HEK293 (cell line): ENCODE measurements at regions not wholly inside any gene's neighbourhood (a gene's known extent, or its start where the extent isn't known, plus 50 kb on each side); places are given as distances from the start of the nearest gene placed in this dataset.

Experiments
- CTCF ChIA-PET: fragments of 350-600 bp; formaldehyde crosslinking; extraction: SDS; loops from one replicate; lab custom pipeline; 2021; ENCODE audit warnings: antibody characterized with exemption; lab: Yijun Ruan, JAX
- POLR2A ChIA-PET: fragments of 300-600 bp; formaldehyde crosslinking; extraction: SDS; loops from one replicate; lab custom pipeline; 2020; ENCODE audit warnings: antibody characterized with exemption, inconsistent platforms; lab: Yijun Ruan, JAX
- H3K27ac ChIP-seq: fragments of 200-500 bp; sonication (Bioruptor generic); 2 replicates; pipeline ENCODE4 v1.5.1; 2014; ENCODE audit warnings: low read depth, low read length, control low read depth, inconsistent platforms; ENCODE audit errors: extremely low read depth
- H3K36me3 ChIP-seq, 2 experiments: fragments of 200-500 bp in 1 of 2; sonication (Bioruptor generic) in 1 of 2; 1 replicate in 1 of 2; 2 replicates in 1 of 2; pipeline ENCODE4 v1.5.1; 2014 to 2017; ENCODE audit warnings: inconsistent platforms in 2 of 2, low read length in 2 of 2; ENCODE audit not compliant: control insufficient read depth in 2 of 2, insufficient read depth in 1 of 2
- H3K4me1 ChIP-seq: fragments of 200-500 bp; sonication (Bioruptor generic); 2 replicates; pipeline ENCODE4 v1.5.1; 2014; ENCODE audit warnings: mild to moderate bottlenecking, low read length, inconsistent platforms; ENCODE audit not compliant: control insufficient read depth, insufficient read depth
- H3K4me3 ChIP-seq: 2 replicates; pipeline ENCODE4 v1.5.1; 2011; ENCODE audit warnings: low read depth, mild to moderate bottlenecking, control low read depth, low read length, moderate library complexity
- H3K9me3 ChIP-seq: fragments of 200-500 bp; sonication (Bioruptor generic); 2 replicates; pipeline ENCODE4 v1.5.1; 2014; ENCODE audit warnings: low read depth, low read length, inconsistent platforms; ENCODE audit not compliant: control insufficient read depth, insufficient read depth
- KLF7 ChIP-seq: fragments of 450-650 bp; formaldehyde crosslinking; IDR thresholded peaks from 2 replicates; pipeline ENCODE4 v1.5.1; 2016; ENCODE audit warnings: missing biosample characterization, missing genetic modification characterization, borderline replicate concordance
- SETDB1 ChIP-seq: IDR thresholded peaks from one replicate; pipeline ENCODE4 v1.6.1; 2017; ENCODE audit warnings: mild to moderate bottlenecking, low read length, moderate library complexity, mixed read lengths; ENCODE audit not compliant: insufficient read length
- SP7 ChIP-seq: fragments of 450-650 bp; formaldehyde crosslinking; IDR thresholded peaks from 2 replicates; pipeline ENCODE4 v1.5.1; 2016; ENCODE audit warnings: missing biosample characterization, missing genetic modification characterization
- ZBTB17 ChIP-seq: fragments of 450-650 bp; formaldehyde crosslinking; IDR thresholded peaks from 2 replicates; pipeline ENCODE4 v1.5.1; 2016; ENCODE audit warnings: missing biosample characterization, missing genetic modification characterization
- ZBTB7A ChIP-seq: fragments of 450-650 bp; formaldehyde crosslinking; IDR thresholded peaks from 2 replicates; pipeline ENCODE4 v1.5.1; 2016; ENCODE audit warnings: low read depth, missing biosample characterization, missing genetic modification characterization
- ZNF112 ChIP-seq: fragments of 450-650 bp; formaldehyde crosslinking; IDR thresholded peaks from 2 replicates; pipeline ENCODE4 v1.5.0; 2017; ENCODE audit warnings: missing biosample characterization, missing genetic modification characterization
- ZNF121 ChIP-seq: fragments of 450-650 bp; formaldehyde crosslinking; IDR thresholded peaks from 2 replicates; pipeline ENCODE4 v1.5.1; 2016; ENCODE audit warnings: missing biosample characterization, missing genetic modification characterization
- ZNF146 ChIP-seq: fragments of 450-650 bp; formaldehyde crosslinking; IDR thresholded peaks from 2 replicates; pipeline ENCODE4 v1.5.1; 2016; ENCODE audit warnings: missing biosample characterization, missing genetic modification characterization
- ZNF473 ChIP-seq: fragments of 450-650 bp; formaldehyde crosslinking; IDR thresholded peaks from 2 replicates; pipeline ENCODE4 v1.5.1; 2017; ENCODE audit warnings: missing biosample characterization, missing genetic modification characterization
- ZNF514 ChIP-seq: fragments of 450-650 bp; formaldehyde crosslinking; IDR thresholded peaks from 2 replicates; pipeline ENCODE4 v1.5.1; 2016; ENCODE audit warnings: missing biosample characterization, missing genetic modification characterization
- ZNF664 ChIP-seq: fragments of 450-650 bp; formaldehyde crosslinking; IDR thresholded peaks from 2 replicates; pipeline ENCODE4 v1.5.1; 2016; ENCODE audit warnings: missing biosample characterization, missing genetic modification characterization
- ZSCAN16 ChIP-seq: fragments of 450-650 bp; formaldehyde crosslinking; IDR thresholded peaks from 2 replicates; pipeline ENCODE4 v1.5.1; 2016; ENCODE audit warnings: missing biosample characterization, missing genetic modification characterization
- TF ChIP-seq, protein P1 (sequence below): fragments of 450-650 bp; formaldehyde crosslinking; conservative IDR thresholded peaks from 2 replicates; pipeline ENCODE4 v1.5.1; 2016; ENCODE audit warnings: low read depth, missing biosample characterization, missing genetic modification characterization
- TF ChIP-seq, protein P2 (sequence below): IDR thresholded peaks from 2 replicates; pipeline ENCODE4 v1.6.1; 2011; ENCODE audit warnings: mild to moderate bottlenecking, low read depth, low read length, borderline replicate concordance

DNA sequence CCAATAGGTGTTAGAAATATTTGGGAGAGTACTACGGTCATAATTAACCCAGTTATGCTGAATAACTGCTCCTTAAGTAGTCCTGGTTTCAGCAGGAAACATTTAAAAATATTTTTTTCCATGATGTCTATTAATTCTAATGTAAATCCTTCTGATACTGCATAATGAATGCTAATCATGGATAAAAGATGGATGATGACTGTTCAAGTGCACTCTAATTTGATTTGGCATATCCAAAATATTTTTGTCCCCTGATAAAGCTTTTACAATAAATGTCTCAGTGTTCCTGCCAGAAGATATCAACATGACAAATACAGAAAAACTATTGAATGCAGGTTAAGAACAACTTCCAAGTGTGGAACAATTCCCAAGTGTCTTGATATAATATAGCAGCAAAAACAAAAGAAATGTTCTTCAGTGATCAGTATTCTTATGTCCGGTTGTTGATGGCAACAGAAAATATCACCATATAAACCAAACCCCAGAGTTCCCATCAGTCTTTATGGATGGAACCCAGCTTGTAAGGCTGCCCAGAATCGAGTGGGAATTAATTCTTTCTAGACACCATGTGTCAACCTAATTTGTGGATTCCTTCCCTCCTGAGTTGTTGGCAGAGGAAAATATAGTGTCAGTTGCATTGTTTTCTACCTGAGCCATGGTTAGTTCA, 205.4 kb upstream of the GK2 start (continued):
- TF ChIP-seq, protein P1, sequence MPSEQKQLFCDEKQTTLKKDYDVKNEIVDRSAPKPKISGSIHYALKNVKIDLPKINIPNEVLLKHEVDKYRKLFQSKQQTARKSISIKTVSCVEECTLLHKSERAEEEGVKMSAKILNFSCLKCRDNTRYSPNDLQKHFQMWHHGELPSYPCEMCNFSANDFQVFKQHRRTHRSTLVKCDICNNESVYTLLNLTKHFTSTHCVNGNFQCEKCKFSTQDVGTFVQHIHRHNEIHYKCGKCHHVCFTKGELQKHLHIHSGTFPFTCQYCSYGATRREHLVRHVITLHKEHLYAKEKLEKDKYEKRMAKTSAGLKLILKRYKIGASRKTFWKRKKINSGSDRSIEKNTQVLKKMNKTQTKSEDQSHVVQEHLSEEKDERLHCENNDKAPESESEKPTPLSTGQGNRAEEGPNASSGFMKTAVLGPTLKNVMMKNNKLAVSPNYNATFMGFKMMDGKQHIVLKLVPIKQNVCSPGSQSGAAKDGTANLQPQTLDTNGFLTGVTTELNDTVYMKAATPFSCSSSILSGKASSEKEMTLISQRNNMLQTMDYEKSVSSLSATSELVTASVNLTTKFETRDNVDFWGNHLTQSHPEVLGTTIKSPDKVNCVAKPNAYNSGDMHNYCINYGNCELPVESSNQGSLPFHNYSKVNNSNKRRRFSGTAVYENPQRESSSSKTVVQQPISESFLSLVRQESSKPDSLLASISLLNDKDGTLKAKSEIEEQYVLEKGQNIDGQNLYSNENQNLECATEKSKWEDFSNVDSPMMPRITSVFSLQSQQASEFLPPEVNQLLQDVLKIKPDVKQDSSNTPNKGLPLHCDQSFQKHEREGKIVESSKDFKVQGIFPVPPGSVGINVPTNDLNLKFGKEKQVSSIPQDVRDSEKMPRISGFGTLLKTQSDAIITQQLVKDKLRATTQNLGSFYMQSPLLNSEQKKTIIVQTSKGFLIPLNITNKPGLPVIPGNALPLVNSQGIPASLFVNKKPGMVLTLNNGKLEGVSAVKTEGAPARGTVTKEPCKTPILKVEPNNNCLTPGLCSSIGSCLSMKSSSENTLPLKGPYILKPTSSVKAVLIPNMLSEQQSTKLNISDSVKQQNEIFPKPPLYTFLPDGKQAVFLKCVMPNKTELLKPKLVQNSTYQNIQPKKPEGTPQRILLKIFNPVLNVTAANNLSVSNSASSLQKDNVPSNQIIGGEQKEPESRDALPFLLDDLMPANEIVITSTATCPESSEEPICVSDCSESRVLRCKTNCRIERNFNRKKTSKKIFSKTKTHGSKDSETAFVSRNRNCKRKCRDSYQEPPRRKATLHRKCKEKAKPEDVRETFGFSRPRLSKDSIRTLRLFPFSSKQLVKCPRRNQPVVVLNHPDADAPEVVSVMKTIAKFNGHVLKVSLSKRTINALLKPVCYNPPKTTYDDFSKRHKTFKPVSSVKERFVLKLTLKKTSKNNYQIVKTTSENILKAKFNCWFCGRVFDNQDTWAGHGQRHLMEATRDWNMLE (tag by site-specific recombination) = no peak
- TF ChIP-seq ZNF514 (tag by site-specific recombination) = no peak

DNA sequence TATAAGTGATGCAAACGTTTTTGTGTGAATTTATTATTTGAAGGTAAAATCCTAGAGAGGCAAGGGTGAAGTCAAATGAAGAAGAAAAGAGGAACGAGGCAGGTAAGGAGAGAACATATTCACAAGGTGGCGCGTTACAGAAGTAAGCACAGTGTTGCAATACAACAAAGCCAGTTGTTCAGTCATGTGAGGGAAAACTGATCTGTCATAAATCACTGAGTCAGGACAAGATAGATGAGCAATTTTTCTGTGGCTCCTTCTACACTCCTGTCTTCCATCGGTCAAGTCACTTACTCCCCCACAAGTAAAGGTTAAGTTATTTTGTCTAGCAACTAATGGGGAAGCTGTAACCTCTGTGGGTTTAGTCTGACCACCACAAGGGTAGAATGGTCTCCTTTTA, 203.0 kb upstream of the GK2 start:
- no peak overlapping the region for H3K27ac ChIP-seq
- ChIA-PET CTCF (no interaction called here), POLR2A (no interaction called here)
- no peaks in the 10 kb centered on the region for H3K9me3 ChIP-seq
- no peaks in the 10 kb centered on the region for H3K36me3 ChIP-seq
- H3K4me1 ChIP-seq = no peaks in the 10 kb centered on the region
- H3K4me3 ChIP-seq = no peak overlapping the region
- no peak for TF ChIP-seq SP7 (tag by site-specific recombination)
- TF ChIP-seq ZBTB17 (tag by site-specific recombination) = no peak

DNA sequence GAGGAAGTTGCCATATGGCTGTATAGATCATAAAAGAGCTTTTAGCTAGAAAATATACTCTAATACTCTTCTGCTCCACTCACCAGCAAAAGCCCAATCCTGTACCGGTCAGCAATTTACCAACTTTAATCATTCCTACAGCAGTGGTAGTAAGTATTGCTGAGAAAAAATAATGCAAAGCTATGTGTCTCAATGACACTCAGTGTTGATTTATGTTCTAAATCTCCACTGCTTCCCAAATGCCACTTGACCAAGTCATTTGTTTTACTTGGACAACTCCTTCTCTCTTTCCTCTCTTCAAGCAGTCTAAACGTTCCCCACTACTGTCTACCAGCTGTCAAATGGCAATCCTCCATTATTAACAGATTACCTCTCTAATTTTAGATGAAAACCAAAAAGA, 201.8 kb upstream of the GK2 start:
- H3K27ac ChIP-seq = no peak overlapping the region
- ChIA-PET POLR2A (no interaction called here), CTCF (interaction anchor here (0.7 kb wide), 1 partner anchor 574 kb away, joined by 3 read pairs; no protein-coding TSS in a partner anchor)
- no peaks in the 10 kb centered on the region for H3K36me3 ChIP-seq
- H3K4me3 ChIP-seq = no peak overlapping the region
- no peaks in the 10 kb centered on the region for H3K4me1 ChIP-seq
- TF ChIP-seq, protein P2, sequence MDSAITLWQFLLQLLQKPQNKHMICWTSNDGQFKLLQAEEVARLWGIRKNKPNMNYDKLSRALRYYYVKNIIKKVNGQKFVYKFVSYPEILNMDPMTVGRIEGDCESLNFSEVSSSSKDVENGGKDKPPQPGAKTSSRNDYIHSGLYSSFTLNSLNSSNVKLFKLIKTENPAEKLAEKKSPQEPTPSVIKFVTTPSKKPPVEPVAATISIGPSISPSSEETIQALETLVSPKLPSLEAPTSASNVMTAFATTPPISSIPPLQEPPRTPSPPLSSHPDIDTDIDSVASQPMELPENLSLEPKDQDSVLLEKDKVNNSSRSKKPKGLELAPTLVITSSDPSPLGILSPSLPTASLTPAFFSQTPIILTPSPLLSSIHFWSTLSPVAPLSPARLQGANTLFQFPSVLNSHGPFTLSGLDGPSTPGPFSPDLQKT = no peak
- TF ChIP-seq ZSCAN16 (no peak), ZNF112 (tag by site-specific recombination) (no peak), ZNF473 (tag by site-specific recombination) (no peak), KLF7 (no peak), ZBTB7A (tag by site-specific recombination) (no peak), ZNF664 (tag by site-specific recombination) (no peak), ZNF146 (tag by site-specific recombination) (no peak), SETDB1 (no peak), ZNF121 (tag by site-specific recombination) (no peak)
- H3K9me3 ChIP-seq = no peaks in the 10 kb centered on the region

DNA sequence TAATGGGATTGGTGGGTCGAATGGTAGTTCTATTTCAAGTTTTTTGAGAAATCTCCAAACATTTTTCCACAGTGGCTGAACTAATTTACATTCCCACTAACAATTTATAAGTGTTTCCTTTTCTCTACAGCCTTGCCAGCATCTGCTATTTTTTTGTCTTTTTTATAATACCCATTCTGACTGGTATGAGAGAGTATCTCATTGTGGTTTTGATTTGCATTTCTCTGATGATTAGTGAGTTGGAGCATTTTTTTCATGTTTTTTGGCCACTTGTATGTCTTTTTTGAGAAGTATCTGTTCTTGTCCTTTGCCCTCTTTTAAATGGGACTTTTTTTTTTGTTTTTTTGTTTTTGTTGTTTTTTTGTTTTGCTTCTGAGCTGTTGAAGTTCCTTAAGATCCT, 200.0 kb upstream of the GK2 start:
- ChIA-PET POLR2A (no interaction called here), CTCF (no interaction called here)
- no peak for TF ChIP-seq ZBTB7A (tag by site-specific recombination)
- H3K27ac ChIP-seq = no peak overlapping the region
- no peaks in the 10 kb centered on the region for H3K36me3 ChIP-seq
- H3K4me3 ChIP-seq = no peak overlapping the region
- H3K9me3 ChIP-seq = no peaks in the 10 kb centered on the region
- no peaks in the 10 kb centered on the region for H3K4me1 ChIP-seq
